HG03139 (cell line): ENCODE measurements at regions not wholly inside any gene's neighbourhood (a gene's known extent, or its start where the extent isn't known, plus 50 kb on each side); places are given as distances from the start of the nearest gene placed in this dataset.
A peak's percentile ranks its signal among the peaks of the same experiment; 100 is the strongest.
"Not testable (repeated sequence)": the region's sequence is repeated elsewhere in the genome, so short reads cannot be mapped to it uniquely, and the experiment has no call there.

Source experiments
- ATAC-seq: cut with Tn5 transposase; IDR thresholded peaks from one replicate; pipeline ENCODE4 v1.9.1; 2021; ENCODE audit not compliant: unreplicated experiment

DNA sequence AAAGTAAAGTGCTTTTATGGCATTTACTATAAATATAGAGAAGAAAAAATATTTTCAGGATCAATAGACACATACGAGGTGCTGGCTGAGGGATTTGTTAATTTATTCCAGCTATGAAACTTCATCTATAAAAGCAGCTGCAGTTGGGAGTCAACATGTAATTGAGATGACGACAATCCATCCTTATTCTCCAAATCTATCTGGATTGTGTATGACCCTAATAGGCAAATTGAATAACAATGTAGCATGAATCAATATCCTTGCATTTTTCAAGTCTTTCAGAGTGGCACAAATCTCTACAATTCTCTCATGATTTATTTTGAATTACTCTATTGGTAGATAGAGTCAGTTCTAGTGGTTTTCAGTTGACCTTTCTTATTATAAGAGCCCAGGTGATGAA lies 1296.5 kb upstream of the SPRY2 start:
- ATAC-seq, result no peak

DNA sequence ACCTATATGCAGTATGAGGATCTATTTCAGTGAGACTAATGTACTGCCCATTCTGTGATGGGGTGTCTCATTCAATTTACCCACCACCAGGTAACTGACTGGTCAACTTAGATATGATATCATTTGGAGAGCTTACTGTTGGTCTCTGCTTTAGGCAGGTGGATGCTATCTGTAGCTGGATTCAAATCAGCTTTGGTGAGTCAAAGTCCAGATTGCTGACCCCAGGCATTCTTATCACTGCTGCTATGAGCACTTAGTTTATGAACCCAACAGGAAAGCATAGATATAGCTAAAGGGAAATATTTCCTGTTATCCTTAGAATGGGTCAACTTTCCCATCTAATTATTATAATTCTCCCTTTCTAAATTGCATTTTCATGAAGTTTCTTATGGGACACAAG lies 1295.2 kb upstream of the SPRY2 start:
- ATAC-seq, result no peak

DNA sequence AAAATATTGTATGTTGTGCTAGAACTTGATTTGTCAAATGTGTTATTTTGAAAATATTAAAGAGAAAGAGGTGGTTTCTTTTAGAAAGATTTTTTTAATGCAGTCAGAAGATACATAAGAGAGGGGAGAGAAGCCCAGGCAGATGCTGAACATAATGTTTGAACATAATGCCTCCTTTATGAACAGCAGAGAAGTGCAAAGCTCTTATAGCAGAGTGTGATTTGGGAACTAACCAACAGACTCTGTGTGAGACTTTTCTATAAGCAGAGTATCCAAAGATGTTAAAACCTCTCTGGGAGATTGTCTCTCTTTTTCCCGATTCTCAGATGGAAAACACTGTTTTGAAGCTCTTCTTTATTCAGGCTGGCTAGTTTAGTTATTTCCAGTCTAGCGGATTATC lies 1274.1 kb upstream of the SPRY2 start:
- no peak for ATAC-seq

DNA sequence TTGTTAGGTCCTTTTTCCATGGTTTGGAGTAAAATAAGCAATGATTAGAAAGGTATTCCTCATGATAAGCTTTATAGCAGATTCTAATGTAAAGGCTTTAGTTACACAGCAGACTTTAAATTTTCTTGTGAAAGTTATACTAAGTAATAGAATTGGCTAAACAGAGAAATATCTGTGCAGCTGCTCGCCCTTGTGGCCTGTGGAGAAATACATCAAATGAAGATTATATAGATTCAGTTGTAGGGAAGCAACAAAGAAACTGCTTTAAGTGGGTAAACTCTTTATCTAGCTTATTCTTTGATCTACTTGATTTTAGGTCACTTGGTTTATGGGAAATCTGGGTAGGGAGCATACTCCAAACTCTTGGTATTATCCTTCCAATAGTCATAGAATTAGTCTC lies 1269.7 kb upstream of the SPRY2 start:
- ATAC-seq, result no peak

DNA sequence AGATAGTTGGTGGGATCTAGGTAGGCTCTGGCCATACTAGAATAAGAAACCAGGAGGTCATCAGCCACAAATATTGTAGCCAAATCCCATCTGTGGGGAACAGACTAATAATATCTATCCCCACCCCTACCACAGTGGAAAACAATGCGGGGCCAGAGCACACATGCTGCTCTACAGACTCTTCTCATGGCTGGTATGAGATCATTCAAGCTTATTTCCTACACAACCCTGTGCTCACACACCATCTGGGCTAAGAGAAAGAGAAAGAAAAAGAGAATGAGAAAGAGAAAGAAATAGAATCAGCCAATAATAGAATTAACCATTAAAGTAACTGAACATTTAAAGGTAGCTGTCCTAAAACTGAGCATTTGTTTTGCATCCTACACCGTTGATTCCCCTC lies 1268.4 kb upstream of the SPRY2 start:
- ATAC-seq, result no peak

DNA sequence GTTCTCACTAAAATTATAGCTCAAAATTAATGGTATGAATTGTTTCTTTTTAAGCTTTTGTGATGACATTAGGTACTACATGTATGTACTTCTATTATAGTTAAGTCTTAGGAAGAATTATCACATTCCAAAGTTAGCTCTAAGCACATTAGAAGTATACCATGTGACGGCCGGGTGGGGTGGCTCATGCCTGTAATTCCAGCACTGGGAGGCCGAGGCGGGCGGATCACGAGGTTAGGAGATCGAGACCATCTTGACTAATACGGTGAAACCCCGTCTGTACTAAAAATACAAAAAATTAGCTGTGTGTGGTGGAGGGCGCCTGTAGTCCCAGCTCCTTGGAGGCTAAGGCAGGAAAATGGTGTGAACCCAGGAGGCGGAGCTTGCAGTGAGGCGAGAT lies 1265.1 kb upstream of the SPRY2 start:
- no peak for ATAC-seq

DNA sequence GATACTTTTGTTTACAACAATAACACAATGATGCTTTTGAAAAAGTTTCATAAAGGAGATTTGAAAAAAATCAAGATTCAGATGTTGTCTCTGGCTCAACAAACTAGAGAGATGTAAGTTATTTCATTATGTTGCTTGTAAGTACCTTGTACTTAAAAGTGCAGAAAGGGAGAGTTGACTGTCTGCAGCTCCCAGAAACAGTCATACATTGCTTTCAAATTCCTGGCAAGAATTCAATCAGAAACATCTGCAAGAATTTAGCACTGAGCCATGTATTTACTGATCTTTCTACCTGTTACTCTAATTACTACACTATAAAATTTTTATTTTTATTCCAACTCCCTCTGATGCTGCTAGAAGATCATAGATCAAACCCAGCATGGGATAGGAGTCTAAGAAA lies 1261.3 kb upstream of the SPRY2 start:
- no peak for ATAC-seq

DNA sequence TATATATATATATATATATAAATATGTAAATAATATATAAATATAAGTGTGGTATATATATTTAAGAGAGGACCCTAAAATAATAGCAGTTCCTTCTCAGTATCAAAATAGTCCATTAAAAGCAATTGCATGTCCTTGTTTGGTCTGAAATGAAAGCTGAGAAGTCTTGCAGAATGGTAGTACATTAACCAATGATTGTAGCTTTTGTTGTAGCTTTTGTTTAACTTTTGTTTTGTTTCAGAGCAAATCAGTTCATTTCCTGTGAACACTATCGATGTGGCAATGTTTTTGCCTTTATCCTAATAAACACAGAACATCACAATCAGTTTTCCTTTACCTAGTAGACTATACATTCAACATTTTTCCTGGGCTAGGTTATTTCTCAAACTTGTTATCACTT lies 1256.2 kb upstream of the SPRY2 start:
- ATAC-seq, result no peak

DNA sequence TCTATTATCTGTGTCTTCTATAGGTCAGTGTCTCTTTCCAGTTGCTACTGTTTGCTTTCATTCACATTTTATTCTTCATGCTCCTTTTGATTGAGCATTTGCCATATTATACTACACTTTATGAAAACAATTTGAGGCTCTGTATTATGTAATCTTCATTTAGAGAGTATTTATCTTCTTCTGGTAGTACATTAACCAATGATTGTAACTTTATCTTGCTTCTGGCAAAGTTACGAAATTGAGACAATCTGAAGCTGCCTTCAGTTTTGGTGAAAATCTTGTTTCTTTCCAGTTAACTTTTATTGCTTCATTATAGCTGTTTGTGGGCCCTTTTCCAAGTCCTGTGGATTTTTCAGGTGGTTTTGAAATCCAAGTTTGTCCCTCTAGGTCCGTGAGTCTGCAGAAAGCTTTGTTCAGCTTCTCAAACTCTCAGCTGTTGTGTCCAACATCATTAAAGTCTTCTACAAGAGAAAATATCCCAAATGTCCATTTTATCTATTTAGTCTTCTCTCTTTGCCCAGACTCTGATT lies 1255.4 kb upstream of the SPRY2 start:
- ATAC-seq, result no peak

DNA sequence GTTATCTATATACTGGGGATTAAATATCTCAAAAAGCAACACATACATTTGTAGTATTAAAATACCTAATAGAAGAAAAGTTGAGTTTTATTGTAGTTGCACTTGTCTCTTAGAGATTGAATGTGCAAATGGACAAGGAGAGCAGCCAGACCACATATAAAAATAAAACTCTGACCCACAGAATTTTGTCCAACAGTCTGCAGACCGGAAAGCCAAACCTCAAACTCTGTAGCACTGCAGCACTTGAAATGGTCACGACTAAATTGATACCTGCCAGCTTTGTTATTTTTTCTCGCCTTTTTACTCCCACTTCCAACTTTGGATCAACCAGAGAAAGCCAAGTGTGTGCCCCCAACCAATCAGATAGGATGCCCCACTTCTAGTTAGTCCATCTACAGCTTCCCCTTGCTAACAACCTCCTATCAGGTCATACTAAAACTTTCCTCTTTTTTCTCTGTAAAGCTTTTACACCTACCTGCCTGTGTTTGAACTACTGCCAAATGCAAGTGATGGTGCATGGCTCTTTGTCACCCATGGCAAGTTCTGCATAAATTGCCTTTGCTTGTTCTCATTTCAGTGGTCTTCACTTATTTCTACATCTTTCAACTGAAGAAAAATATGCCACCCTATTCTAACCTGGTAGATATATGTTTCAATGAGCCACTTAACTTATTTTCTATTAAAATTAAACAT lies 1250.7 kb upstream of the SPRY2 start:
- no peak for ATAC-seq

DNA sequence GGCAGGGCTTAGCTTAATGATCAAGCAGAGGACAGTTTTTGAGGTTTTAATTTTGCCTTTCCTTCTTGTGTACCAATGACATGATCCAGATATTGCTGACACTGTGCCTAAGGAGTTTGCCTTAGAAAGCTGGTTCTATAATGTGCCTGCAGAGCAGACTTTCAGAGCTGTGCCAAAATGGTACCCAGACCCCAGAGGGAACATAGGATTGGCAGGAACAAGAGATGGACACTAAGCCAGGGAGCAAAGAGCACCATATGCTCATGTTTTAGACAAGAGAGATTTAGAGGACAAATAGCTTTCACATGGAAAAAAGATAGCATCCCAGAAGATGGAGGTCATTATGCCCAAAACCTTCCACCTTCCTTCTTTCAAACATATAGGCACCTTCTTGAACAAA lies 1241.5 kb upstream of the SPRY2 start:
- no peak for ATAC-seq

DNA sequence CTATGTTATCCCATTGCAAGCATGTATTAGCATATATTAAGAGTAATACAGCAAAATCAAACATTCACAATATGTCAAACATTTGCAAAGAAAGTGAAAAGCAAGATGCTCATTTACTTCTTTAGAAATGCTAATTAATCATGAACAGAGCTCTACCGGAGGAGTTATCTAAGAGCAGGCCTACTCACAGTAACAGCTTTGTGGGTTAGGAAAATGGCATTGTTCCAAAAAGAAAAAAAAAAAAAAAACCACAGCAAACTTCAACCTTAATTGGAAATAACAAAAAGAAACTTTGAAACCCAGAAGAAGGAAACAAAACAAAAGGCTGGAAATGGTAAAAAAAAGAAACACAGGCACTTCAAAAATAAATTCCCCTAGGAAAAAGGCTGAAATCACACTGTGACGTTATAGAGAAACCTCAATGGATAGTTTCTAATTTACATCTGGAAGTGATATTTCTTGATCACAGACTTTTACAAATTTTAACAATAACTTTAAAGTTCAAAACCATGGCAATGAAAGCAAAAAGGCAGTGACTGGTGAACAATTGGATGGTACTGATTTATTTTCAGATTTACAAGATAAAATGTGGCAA lies 1236.8 kb upstream of the SPRY2 start:
- ATAC-seq, result no peak

DNA sequence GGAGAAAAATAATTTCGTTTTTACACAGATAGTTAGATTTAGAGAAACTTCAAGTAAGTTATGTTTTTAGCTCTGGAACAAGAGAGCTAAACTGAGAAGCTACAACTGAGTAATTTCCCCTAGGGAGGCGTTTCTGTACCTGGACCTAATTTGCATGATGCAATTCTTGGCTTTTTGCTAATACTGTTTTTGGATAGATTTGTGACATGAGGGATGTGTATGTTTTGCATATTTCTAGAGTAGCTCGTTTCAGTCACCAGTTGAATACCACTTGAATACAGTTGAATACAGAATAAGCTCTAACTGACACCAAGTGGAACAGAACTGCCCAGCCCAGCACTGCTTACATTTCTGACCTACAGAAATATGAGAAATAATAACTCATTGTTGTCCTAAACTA lies 1227.9 kb upstream of the SPRY2 start:
- no peak for ATAC-seq

DNA sequence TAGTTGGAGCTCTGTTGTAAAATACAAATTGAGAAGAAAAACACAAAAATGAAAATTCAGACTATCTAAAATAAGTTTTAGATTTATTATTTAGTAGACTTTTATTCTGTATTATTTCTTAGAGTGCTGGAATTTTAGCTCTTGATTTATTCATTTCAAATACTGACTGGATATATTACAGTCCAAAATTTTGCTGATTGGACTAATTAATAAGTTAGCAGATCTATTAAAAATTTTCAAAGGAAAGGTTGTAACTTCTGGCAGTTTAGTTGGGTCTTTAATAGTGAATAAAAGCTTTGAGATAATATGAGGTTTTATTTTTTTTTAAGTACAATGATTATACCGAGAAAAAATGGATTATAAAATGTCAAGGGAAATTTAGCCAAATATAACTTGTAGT lies 1224.9 kb upstream of the SPRY2 start:
- ATAC-seq, result no peak

DNA sequence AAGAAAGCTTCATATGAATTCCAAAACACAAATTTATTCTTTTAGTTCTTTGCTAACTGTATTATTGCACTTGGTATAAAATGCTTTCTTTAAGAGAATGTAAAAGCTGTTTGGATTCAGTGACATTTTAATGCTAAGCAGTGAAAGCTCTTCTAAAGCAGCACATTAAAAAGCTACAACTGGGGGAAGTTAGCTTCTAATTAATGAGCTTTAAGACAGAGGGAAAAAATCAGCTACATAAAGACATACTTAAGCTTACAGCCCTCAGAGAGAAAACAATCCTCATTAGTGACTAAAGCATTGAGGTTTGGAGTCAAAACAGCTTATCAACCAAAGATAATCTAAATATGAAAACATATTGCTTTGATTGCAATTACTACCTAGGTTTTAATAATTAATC lies 1222.2 kb upstream of the SPRY2 start:
- no peak for ATAC-seq

DNA sequence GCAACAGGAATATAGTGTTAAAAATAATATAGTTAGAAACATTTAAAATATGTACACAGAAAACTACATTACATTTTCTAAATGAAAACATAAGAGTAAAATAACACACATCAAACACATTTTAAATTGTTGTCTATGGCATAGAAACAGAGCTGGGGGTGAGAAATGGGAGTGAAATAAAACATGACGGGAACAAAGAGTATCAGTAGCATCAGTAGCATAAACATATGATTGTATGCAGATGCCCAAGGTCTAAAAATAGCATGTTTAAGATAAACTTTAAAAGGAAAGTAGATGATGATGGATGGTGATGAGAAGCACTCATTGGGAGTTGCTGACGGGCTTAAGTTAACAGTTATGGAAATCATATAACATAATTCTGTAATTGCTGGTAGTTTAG lies 1221.7 kb upstream of the SPRY2 start:
- ATAC-seq, result no peak

DNA sequence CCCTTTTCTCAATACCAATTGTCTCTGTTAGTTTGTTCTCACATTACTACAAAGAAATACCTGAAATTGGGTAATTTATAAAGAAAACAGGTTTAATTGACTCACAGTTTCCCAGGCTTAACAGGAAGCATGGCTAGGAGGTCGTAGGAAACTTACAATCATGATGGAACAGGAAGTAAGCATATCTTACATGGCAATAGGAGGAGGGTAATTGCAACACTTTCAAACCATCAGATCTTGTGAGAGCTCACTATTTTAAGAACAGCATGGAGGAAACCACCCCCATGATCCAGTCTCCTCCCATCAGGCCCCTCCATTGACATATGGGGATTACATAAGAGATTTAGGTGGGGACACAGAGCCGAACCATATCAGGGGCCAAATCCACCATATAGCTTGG lies 1210.1 kb upstream of the SPRY2 start:
- ATAC-seq, result no peak

DNA sequence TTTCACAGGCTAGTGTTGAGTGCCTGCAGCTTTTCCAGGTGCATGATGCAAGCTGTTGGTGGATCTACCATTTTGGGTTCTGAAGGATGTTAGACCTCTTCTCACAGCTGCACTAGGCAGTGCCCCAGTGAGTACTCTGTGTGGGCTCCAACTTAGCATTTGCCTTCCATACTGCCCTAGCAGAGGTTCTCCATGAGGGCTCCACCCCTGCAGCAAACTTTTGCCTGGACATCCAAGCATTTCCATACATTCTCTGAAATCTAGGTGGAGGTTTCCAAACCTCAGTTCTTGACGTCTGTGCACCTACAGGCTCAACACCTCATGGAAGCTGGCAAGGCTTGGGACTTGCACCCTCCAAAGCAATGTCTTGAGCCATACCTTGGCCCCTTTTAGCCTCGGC lies 1205.4 kb upstream of the SPRY2 start:
- ATAC-seq, result not testable (repeated sequence)

DNA sequence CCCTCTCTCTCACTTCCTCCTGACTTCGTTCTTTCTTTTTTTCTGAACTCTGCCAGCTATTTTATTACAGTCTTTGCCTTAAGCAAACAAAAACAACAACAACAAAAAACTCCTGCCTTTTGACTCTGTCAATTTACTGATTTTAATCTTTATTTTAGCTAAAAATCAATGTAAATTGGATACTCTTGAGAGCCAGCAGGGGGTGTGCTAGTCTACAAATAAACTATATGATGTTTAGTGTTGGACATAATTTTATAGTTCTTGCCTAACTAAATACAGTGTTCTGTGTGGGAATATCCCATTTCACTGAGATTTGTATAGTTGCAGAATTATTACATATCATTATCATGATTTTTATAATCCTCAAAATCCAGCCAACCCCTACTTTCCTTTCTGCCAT lies 1199.9 kb upstream of the SPRY2 start:
- ATAC-seq, result no peak

DNA sequence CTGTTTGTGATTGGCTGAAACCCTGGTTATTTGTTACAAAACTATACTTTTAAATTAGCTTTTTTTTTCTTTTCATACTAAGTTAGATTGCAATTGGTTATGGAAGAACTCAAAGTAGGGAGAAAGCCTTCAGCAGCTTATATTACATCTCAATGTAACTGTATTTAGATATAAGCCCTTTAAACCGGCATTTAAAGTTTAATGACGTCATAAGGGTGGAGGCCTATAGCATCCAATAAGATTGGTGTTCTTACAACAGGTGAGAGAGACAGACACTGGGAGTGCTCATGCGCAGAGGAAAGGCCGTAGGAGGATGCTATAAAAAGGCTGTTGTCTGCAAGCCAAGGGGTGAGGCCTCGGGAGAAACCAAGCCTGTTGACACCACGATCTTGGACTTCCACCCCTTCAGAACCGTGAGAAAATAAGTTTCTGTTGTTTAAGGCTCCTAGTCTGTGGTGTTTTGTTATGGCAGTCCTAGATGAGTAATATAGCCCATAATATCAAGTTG lies 1198.8 kb upstream of the SPRY2 start:
- ATAC-seq, result no peak

DNA sequence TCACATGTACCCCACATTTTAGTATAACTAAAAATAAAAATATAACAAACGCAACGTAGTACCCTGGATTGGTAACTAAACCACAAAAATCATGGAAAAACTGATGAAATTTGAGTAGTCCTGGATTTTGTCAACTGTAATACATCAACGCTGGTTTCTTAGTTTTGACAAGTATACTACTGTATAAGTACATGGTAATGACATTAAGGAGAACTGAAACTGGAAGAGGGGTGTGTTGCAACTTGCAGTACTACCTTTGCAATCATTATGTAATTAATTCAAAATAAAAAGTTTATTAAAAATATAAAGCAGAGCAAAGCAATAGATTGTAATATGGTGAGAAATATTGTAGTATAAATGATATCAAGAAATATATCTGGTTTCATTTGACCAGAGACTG lies 1158.0 kb upstream of the SPRY2 start:
- no peak for ATAC-seq

DNA sequence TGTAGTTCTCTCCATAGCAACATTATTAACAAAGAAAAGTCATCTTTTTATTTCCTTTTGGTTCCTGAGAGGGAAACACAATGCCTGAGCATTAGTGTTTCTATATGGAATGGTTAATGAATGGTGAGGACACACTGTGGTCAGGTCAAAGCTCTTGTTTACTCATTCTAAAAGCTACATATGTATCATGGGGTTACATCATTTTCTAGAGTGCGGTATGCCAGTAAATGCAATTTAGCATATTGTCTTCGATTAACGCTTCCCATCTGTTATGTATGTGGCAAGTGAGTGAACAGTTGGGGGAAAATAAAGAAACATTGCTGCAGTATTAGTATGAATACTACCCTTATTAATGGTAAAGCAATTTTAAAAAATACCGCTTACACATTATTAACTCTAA lies 1152.2 kb upstream of the SPRY2 start:
- peak; percentile 73 for ATAC-seq

DNA sequence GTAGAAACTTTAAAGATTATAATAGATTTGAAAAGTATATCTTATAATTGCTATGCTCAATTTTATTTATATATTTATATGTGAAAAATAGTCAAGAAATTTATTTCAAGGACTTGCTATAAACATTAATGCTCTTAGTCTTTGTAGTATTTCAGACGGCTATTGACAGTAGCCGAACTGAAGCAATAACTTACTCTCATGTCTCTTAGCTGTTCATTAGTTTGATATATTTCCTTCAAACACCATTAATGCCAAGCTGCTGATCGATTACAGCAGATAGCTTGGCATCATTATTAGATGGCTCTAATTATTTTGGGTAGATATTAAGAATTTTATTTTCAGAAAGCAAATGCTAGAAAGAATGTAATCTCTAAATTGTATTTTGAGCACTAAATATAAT lies 1151.5 kb upstream of the SPRY2 start:
- ATAC-seq, result no peak
